HEK293T (cell line): ENCODE measurements at regions not wholly inside any gene's neighbourhood (a gene's known extent, or its start where the extent isn't known, plus 50 kb on each side); places are given as distances from the start of the nearest gene placed in this dataset.

Experiments used
- CTCF ChIA-PET: fragments of 350-600 bp; formaldehyde crosslinking; extraction: SDS; loops from one replicate; lab custom pipeline; 2021; ENCODE audit warnings: antibody characterized with exemption, inconsistent platforms; lab: Yijun Ruan, JAX
- POLR2A ChIA-PET: fragments of 350-600 bp; formaldehyde crosslinking; extraction: SDS; loops from one replicate; lab custom pipeline; 2020; ENCODE audit warnings: antibody characterized with exemption, inconsistent platforms; lab: Yijun Ruan, JAX
- DNase-seq: peaks from one replicate; pipeline ENCODE4 v3.0.0; 2012; ENCODE audit warnings: mixed read lengths; ENCODE audit errors: extremely low spot score
- ARNT ChIP-seq: fragments of 450-650 bp; IDR thresholded peaks from 2 replicates; pipeline ENCODE4 v1.6.1; 2017; ENCODE audit warnings: mild to moderate bottlenecking
- BHLHE40 ChIP-seq: fragments of 450-650 bp; IDR thresholded peaks from 2 replicates; pipeline ENCODE4 v1.6.1; 2016; ENCODE audit warnings: mild to moderate bottlenecking, moderate library complexity, borderline replicate concordance
- CTBP1 ChIP-seq: fragments of 450-650 bp; IDR thresholded peaks from 2 replicates; pipeline ENCODE4 v1.6.1; 2016; ENCODE audit warnings: borderline replicate concordance
- ELF4 ChIP-seq: fragments of 450-650 bp; IDR thresholded peaks from 2 replicates; pipeline ENCODE4 v1.6.1; 2017; ENCODE audit warnings: antibody characterized with exemption
- FOXA1 ChIP-seq: fragments of 450-650 bp; IDR thresholded peaks from 2 replicates; pipeline ENCODE4 v1.6.1; 2016; ENCODE audit warnings: mild to moderate bottlenecking
- FOXK2 ChIP-seq: fragments of 450-650 bp; IDR thresholded peaks from 2 replicates; pipeline ENCODE4 v1.6.1; 2016; ENCODE audit warnings: mild to moderate bottlenecking
- FOXM1 ChIP-seq: fragments of 450-650 bp; IDR thresholded peaks from 2 replicates; pipeline ENCODE4 v1.6.1; 2017; ENCODE audit warnings: mild to moderate bottlenecking, borderline replicate concordance
- HDGF ChIP-seq: fragments of 450-650 bp; IDR thresholded peaks from 2 replicates; pipeline ENCODE4 v1.6.1; 2017; ENCODE audit warnings: antibody characterized with exemption, borderline replicate concordance
- L3MBTL2 ChIP-seq: fragments of 450-650 bp; conservative IDR thresholded peaks from 2 replicates; pipeline ENCODE4 v1.6.1; 2016; ENCODE audit warnings: mild to moderate bottlenecking
- LEF1 ChIP-seq: fragments of 450-650 bp; IDR thresholded peaks from 2 replicates; pipeline ENCODE4 v1.6.1; 2017; ENCODE audit warnings: mild to moderate bottlenecking, borderline replicate concordance
- NFRKB ChIP-seq: fragments of 450-650 bp; IDR thresholded peaks from 2 replicates; pipeline ENCODE4 v1.6.1; 2016; ENCODE audit warnings: mild to moderate bottlenecking, moderate library complexity
- PKNOX1 ChIP-seq: fragments of 450-650 bp; IDR thresholded peaks from 2 replicates; pipeline ENCODE4 v1.6.1; 2016
- SP1 ChIP-seq: fragments of 450-650 bp; IDR thresholded peaks from 2 replicates; pipeline ENCODE4 v1.6.1; 2017
- SUZ12 ChIP-seq: fragments of 450-650 bp; IDR thresholded peaks from 2 replicates; pipeline ENCODE4 v1.6.1; 2016; ENCODE audit warnings: mild to moderate bottlenecking
- TARDBP ChIP-seq: fragments of 450-650 bp; IDR thresholded peaks from 2 replicates; pipeline ENCODE4 v1.6.1; 2016
- ZNF384 ChIP-seq: fragments of 450-650 bp; IDR thresholded peaks from 2 replicates; pipeline ENCODE4 v1.6.1; 2016

GRCh38 chr1:164969253-164969652 is 387.3 kb downstream of the LMX1A start:
- DNase-seq = no peak
- TF ChIP-seq BHLHE40 (no peak), CTBP1 (no peak), L3MBTL2 (no peak), ARNT (no peak)
- ChIA-PET POLR2A (no interaction called here), CTCF (no interaction called here)

GRCh38 chr1:164967300-164967699 is 389.2 kb downstream of the LMX1A start:
- CTCF ChIA-PET = no interaction called here
- POLR2A ChIA-PET = no interaction called here
- no peak for DNase-seq
- no peak for TF ChIP-seq BHLHE40
- no peak for TF ChIP-seq CTBP1
- no peak for TF ChIP-seq PKNOX1

DNA sequence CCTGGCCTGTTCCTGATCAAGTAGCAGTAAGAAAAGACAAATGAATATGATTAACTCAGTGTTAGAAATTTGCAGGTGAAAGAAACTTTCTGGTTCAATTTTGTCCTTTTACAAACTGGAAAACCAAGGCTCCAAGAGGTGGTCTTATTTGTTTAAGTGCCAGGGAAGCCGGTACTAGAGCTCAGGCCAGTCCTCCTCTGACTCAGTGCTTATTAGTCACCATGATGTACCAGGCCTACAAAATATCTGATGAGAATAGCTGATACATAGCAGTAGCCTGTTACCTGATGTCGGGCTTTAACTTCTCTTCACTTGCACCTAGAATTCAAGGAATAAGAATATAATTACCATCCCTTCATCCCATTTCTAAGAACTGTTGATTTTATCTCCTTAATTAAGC is 394.8 kb downstream of the LMX1A start:
- TF ChIP-seq TARDBP (no peak), FOXA1 (no peak), NFRKB (no peak), HDGF (no peak), ARNT (no peak), SP1 (no peak), FOXK2 (no peak), ELF4 (no peak), ZNF384 (no peak), FOXM1 (no peak), L3MBTL2 (no peak), BHLHE40 (no peak), PKNOX1 (no peak), CTBP1 (no peak)
- POLR2A ChIA-PET = no interaction called here
- CTCF ChIA-PET = no interaction called here
- DNase-seq = no peak

- ChIA-PET CTCF (no interaction called here), POLR2A (no interaction called here)
- TF ChIP-seq BHLHE40 (no peak), FOXA1 (no peak), SUZ12 (no peak), FOXK2 (no peak), FOXM1 (no peak), TARDBP (no peak), SP1 (no peak), CTBP1 (no peak), NFRKB (no peak), ZNF384 (no peak), L3MBTL2 (no peak), HDGF (no peak)
- no peak for DNase-seq
Observed at GRCh38 chr1:164958982-164959768, 397.3 kb downstream of the LMX1A start.

- peak; percentile 30 for DNase-seq
- POLR2A ChIA-PET = no interaction called here
- TF ChIP-seq L3MBTL2 (no peak), FOXM1 (no peak), CTBP1 (no peak), SP1 (no peak), FOXK2 (no peak), NFRKB (no peak), LEF1 (no peak)
- CTCF ChIA-PET = no interaction called here
Observed at GRCh38 chr1:164953815-164954214, 394.8 kb downstream of the PBX1 start.

DNA sequence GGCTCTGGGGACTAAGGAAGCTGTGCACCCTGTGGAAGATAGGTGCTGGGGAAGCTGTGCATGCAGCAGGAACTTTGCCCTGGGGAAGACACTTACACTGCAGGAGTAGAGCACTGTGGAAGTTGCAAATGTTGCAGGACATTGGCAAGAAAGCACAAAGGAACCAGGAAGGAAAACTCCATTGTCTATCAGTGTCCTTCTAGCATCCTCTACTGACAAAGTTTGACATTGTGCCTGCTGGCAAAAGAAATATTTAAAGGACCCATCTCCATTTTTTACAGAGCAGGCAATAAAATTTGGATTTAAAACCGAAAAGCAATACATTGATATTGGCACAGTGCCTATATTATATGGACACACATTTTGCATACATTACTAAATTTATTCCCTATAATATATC is 394.1 kb downstream of the PBX1 start:
- ChIA-PET POLR2A (no interaction called here), CTCF (no interaction called here)
- DNase-seq = no peak
- TF ChIP-seq SUZ12 = no peak
- no peak for TF ChIP-seq FOXA1
- no peak for TF ChIP-seq FOXK2
- no peak for TF ChIP-seq PKNOX1
- TF ChIP-seq LEF1 = no peak
- no peak for TF ChIP-seq FOXM1
- no peak for TF ChIP-seq ELF4
- no peak for TF ChIP-seq CTBP1
- no peak for TF ChIP-seq NFRKB
- no peak for TF ChIP-seq SP1
- TF ChIP-seq ZNF384 = no peak
- TF ChIP-seq BHLHE40 = no peak
- no peak for TF ChIP-seq ARNT
- no peak for TF ChIP-seq HDGF
- no peak for TF ChIP-seq TARDBP
- TF ChIP-seq L3MBTL2 = no peak
